ENCODE measurements at regions not wholly inside any gene's neighbourhood (a gene's known extent, or its start where the extent isn't known, plus 50 kb on each side); places are given as distances from the start of the nearest gene placed in this dataset.

GRCh38 chr20:12152996-12153395 lies 235.3 kb downstream of the BTBD3 start:
- TF ChIP-seq CTCF (IDR thresholded peaks at IDR 0.05; ENCODE audit: low read depth, low read length, missing input control) (no peak), RAD21 (IDR thresholded peaks at IDR 0.05) (no peak), REST (IDR thresholded peaks at IDR 0.05) (no peak), ATF3 (IDR thresholded peaks at IDR 0.05) (no peak), TAF1 (conservative IDR thresholded peaks at IDR 0.05) (no peak), JUND (IDR thresholded peaks at IDR 0.05) (no peak), FOXA1 (IDR thresholded peaks at IDR 0.05) (no peak), SP1 (IDR thresholded peaks at IDR 0.05) (no peak), MAX (IDR thresholded peaks at IDR 0.05) (no peak), EGR1 (IDR thresholded peaks at IDR 0.05; ENCODE audit: low read depth in 2 of 2) (no peak)
